Esophagus squamous epithelium (tissue), 5 donors: ENCODE measurements at regions not wholly inside any gene's neighbourhood (a gene's known extent, or its start where the extent isn't known, plus 50 kb on each side); places are given as distances from the start of the nearest gene placed in this dataset.

Experiments
- DNase-seq: peaks from one replicate; lab custom pipeline; 2025; lab: John Stamatoyannopoulos, UW
- H3K27ac ChIP-seq, 4 donors: fragments of 200-600 bp; sonication (generic); one replicate each; pipeline ENCODE4 v1.5.1; 2016 to 2019; ENCODE audit warnings: mild to moderate bottlenecking in 1 of 4
- H3K27me3 ChIP-seq, 4 donors: fragments of 200-600 bp; sonication (generic); 1 replicate in 3 of 4; 2 replicates in 1 of 4; pipeline versions ENCODE4 v1.5.1 to v1.6.0; 2017 to 2021; ENCODE audit warnings: antibody characterized with exemption in 1 of 4
- H3K36me3 ChIP-seq, 3 donors: fragments of 200-600 bp; sonication (generic); one replicate each; pipeline ENCODE4 v1.5.1; 2016 to 2019
- H3K4me1 ChIP-seq, 3 donors: fragments of 200-600 bp; sonication (generic); one replicate each; pipeline ENCODE4 v1.5.1; 2017 to 2019
- H3K4me3 ChIP-seq, 4 donors: fragments of 200-600 bp; sonication (generic); 1 replicate in 3 of 4; 2 replicates in 1 of 4; pipeline ENCODE4 v1.5.1; 2016 to 2019; ENCODE audit warnings: mild to moderate bottlenecking in 2 of 4, moderate library complexity in 1 of 4
- H3K9me3 ChIP-seq, 3 donors: fragments of 200-600 bp; sonication (generic); one replicate each; pipeline ENCODE4 v1.5.1; 2016 to 2019
- CTCF ChIP-seq, 6 experiments: fragments of 450-650 bp in 4 of 6; fragments of 200-600 bp in 2 of 6; sonication (generic) in 2 of 6; IDR thresholded peaks; one replicate each; pipeline ENCODE4 v1.5.1; 2016 to 2019; ENCODE audit warnings: antibody characterized with exemption in 6 of 6, mild to moderate bottlenecking in 4 of 6, moderate library complexity in 4 of 6
- POLR2A ChIP-seq, 4 donors: fragments of 450-650 bp; IDR thresholded peaks; one replicate each; pipeline ENCODE4 v1.6.1; 2017; ENCODE audit warnings: antibody characterized with exemption in 4 of 4, mild to moderate bottlenecking in 4 of 4, moderate library complexity in 3 of 4
- WGBS, 2 donors: methylation state at CpG; one replicate each; pipeline ENCODE4 v1.1.5; 2018; 5-methylcytosine and 5-hydroxymethylcytosine counted together
- intact Hi-C: fragments of 100-400 bp; cut with DNase I; formaldehyde crosslinking; loops from one replicate; pipeline ENCODE4 v1.15.0; 2022
- donor health status: DM: yes; HTN: yes; CAD: no.

GRCh38 chr2:200137691-200138090, 168.8 kb upstream of the SPATS2L start:
- H3K27me3 ChIP-seq = no peaks in the 10 kb centered on the region
- no peaks in the 10 kb centered on the region for H3K4me1 ChIP-seq
- no peak overlapping the region for H3K4me3 ChIP-seq
- WGBS, 2 donors = 85 to 89% methylated on average over 1 of the region's 1 CpG
- TF ChIP-seq CTCF (IDR thresholded peaks at IDR 0.05) (no peak), POLR2A (IDR thresholded peaks at IDR 0.05) (no peak)
- peaks cover 0 to 4% (median 0%) of the 10 kb centered on the region in 3 donors for H3K9me3 ChIP-seq
- no peak for DNase-seq
- H3K36me3 ChIP-seq = no peaks in the 10 kb centered on the region
- intact Hi-C loops = no loop called here
- H3K27ac ChIP-seq = no peak overlapping the region

GRCh38 chr2:200138391-200139124, 167.9 kb upstream of the SPATS2L start:
- H3K4me3 ChIP-seq = no peak overlapping the region
- 62 to 71% methylated on average over 2 of the region's 2 CpGs for WGBS, 2 donors
- no peaks in the 10 kb centered on the region for H3K36me3 ChIP-seq
- no peaks in the 10 kb centered on the region for H3K4me1 ChIP-seq
- peaks cover 0 to 4% (median 0%) of the 10 kb centered on the region in 3 donors for H3K9me3 ChIP-seq
- no peak for DNase-seq
- intact Hi-C loops = no loop called here
- H3K27me3 ChIP-seq = no peaks in the 10 kb centered on the region
- TF ChIP-seq POLR2A (IDR thresholded peaks at IDR 0.05) = no peak
- TF ChIP-seq CTCF (IDR thresholded peaks at IDR 0.05) = no peak
- no peak overlapping the region for H3K27ac ChIP-seq

GRCh38 chr2:200144571-200144970, 161.9 kb upstream of the SPATS2L start:
- intact Hi-C loops = no loop called here
- no peak overlapping the region for H3K27ac ChIP-seq
- H3K36me3 ChIP-seq = no peaks in the 10 kb centered on the region
- no peak for DNase-seq
- no peak overlapping the region for H3K4me3 ChIP-seq
- no peaks in the 10 kb centered on the region for H3K4me1 ChIP-seq
- no peaks in the 10 kb centered on the region for H3K27me3 ChIP-seq
- WGBS, 2 donors = 100% methylated on average over 2 of the region's 2 CpGs; no CpG with 5 or more reads in 1 of the 2 donors
- peaks cover 0 to 5% (median 0%) of the 10 kb centered on the region in 3 donors for H3K9me3 ChIP-seq
- no peak for TF ChIP-seq CTCF (IDR thresholded peaks at IDR 0.05)
- no peak for TF ChIP-seq POLR2A (IDR thresholded peaks at IDR 0.05)

- H3K4me1 ChIP-seq = no peaks in the 10 kb centered on the region
- TF ChIP-seq POLR2A (IDR thresholded peaks at IDR 0.05) (no peak), CTCF (IDR thresholded peaks at IDR 0.05) (no peak)
- WGBS, 2 donors = 79 to 80% methylated on average over 3 of the region's 3 CpGs
- H3K27me3 ChIP-seq = no peaks in the 10 kb centered on the region
- intact Hi-C loops = no loop called here
- H3K36me3 ChIP-seq = no peaks in the 10 kb centered on the region
- DNase-seq = no peak
- peaks cover 0 to 12% (median 0%) of the 10 kb centered on the region in 3 donors for H3K9me3 ChIP-seq
- H3K27ac ChIP-seq = no peak overlapping the region
- no peak overlapping the region for H3K4me3 ChIP-seq
Measured at GRCh38 chr2:200146501-200146900, 160.0 kb upstream of the SPATS2L start.

- Histone ChIP-seq H3K4me3 (no peak overlapping the region), H3K27me3 (no peaks in the 10 kb centered on the region), H3K36me3 (no peaks in the 10 kb centered on the region), H3K4me1 (no peaks in the 10 kb centered on the region), H3K9me3 (peaks cover 0 to 12% (median 0%) of the 10 kb centered on the region in 3 donors), H3K27ac (no peak overlapping the region)
- DNase-seq = no peak
- TF ChIP-seq CTCF (IDR thresholded peaks at IDR 0.05) = no peak
- TF ChIP-seq POLR2A (IDR thresholded peaks at IDR 0.05) = no peak
- intact Hi-C loops = no loop called here
- 88 to 93% methylated on average over 2 of the region's 2 CpGs for WGBS, 2 donors
Measured at GRCh38 chr2:200147371-200147770, 159.1 kb upstream of the SPATS2L start.
